HEK293T (cell line): ENCODE measurements at regions not wholly inside any gene's neighbourhood (a gene's known extent, or its start where the extent isn't known, plus 50 kb on each side); places are given as distances from the start of the nearest gene placed in this dataset.

Experiments used
- BHLHE40 ChIP-seq: fragments of 450-650 bp; IDR thresholded peaks from 2 replicates; pipeline ENCODE4 v1.6.1; 2016; ENCODE audit warnings: mild to moderate bottlenecking, moderate library complexity, borderline replicate concordance
- FOXA1 ChIP-seq: fragments of 450-650 bp; IDR thresholded peaks from 2 replicates; pipeline ENCODE4 v1.6.1; 2016; ENCODE audit warnings: mild to moderate bottlenecking
- FOXK2 ChIP-seq: fragments of 450-650 bp; IDR thresholded peaks from 2 replicates; pipeline ENCODE4 v1.6.1; 2016; ENCODE audit warnings: mild to moderate bottlenecking
- FOXM1 ChIP-seq: fragments of 450-650 bp; IDR thresholded peaks from 2 replicates; pipeline ENCODE4 v1.6.1; 2017; ENCODE audit warnings: mild to moderate bottlenecking, borderline replicate concordance
- HDGF ChIP-seq: fragments of 450-650 bp; IDR thresholded peaks from 2 replicates; pipeline ENCODE4 v1.6.1; 2017; ENCODE audit warnings: antibody characterized with exemption, borderline replicate concordance
- SP1 ChIP-seq: fragments of 450-650 bp; IDR thresholded peaks from 2 replicates; pipeline ENCODE4 v1.6.1; 2017
- SUZ12 ChIP-seq: fragments of 450-650 bp; IDR thresholded peaks from 2 replicates; pipeline ENCODE4 v1.6.1; 2016; ENCODE audit warnings: mild to moderate bottlenecking
- ZNF384 ChIP-seq: fragments of 450-650 bp; IDR thresholded peaks from 2 replicates; pipeline ENCODE4 v1.6.1; 2016
- TF ChIP-seq, protein P1 (sequence below): fragments of 450-650 bp; IDR thresholded peaks from 2 replicates; pipeline ENCODE4 v1.6.1; 2016

DNA sequence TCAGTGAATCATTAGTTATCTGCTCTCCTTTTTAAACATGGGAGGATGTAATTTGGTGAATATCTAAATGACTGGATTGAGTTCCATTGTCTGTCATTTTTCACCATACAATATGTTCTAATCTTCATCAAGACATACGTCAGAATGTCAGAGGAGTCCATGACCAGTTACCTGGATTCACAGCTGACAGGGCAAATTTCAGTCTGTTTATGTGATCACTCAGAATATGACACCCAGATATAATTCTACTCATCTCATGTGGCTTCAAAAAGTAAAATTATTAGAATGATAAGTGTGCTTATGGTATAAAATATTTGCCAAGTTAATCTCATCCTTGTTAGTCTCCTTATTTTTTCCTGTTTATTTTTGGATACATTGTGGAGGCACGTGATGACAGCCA lies 150.2 kb downstream of the CDC14C start:
- TF ChIP-seq FOXM1 (no peak), FOXK2 (no peak), SP1 (no peak), SUZ12 (no peak), FOXA1 (no peak), HDGF (no peak), BHLHE40 (no peak), ZNF384 (no peak)
- TF ChIP-seq, protein P1, sequence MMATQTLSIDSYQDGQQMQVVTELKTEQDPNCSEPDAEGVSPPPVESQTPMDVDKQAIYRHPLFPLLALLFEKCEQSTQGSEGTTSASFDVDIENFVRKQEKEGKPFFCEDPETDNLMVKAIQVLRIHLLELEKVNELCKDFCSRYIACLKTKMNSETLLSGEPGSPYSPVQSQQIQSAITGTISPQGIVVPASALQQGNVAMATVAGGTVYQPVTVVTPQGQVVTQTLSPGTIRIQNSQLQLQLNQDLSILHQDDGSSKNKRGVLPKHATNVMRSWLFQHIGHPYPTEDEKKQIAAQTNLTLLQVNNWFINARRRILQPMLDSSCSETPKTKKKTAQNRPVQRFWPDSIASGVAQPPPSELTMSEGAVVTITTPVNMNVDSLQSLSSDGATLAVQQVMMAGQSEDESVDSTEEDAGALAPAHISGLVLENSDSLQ: no peak
